Right lobe of liver (tissue), 4 donors: ENCODE measurements at regions not wholly inside any gene's neighbourhood (a gene's known extent, or its start where the extent isn't known, plus 50 kb on each side); places are given as distances from the start of the nearest gene placed in this dataset.

ENCODE experiments used
- POLR2A ChIP-seq: fragments of 450-650 bp; IDR thresholded peaks from one replicate; pipeline ENCODE4 v1.6.1; 2017; ENCODE audit warnings: antibody characterized with exemption, mild to moderate bottlenecking
- TF ChIP-seq, protein P1 (sequence below), 4 donors: fragments of 200-600 bp in 3 of 4; fragments of 450-650 bp in 1 of 4; IDR thresholded peaks; one replicate each; pipeline versions ENCODE4 v1.5.1 to v1.8.0; 2016 to 2022; ENCODE audit warnings: antibody characterized with exemption in 4 of 4, mild to moderate bottlenecking in 2 of 4
- donor health status: DM: no; HTN: no; CAD: no.
- donor health status: DM: no; HTN: no; CAD: no.
- donor health status: DM: no; HTN: yes; CAD: no.

DNA sequence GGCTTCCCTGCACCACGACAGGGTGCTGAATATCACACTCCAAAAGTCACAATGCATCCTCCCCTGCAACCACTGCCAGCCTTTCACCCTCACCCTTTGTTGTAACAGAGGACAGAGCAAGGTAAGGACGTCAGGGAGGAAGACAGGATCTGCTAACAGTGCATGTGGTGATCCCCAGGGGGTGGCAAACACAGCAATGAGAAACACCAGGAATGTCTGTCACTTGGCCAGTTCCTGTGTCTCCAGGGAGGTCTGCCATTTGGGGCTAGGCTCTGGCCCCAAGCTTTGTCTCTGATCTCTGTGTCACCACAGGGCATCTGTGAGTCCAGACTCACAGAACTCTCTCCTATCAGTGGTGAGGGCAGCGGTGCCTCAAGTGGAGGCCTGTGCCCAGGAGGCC, 54.3 kb upstream of the SLC24A5 start:
- no peak for TF ChIP-seq POLR2A
- TF ChIP-seq, protein P1, sequence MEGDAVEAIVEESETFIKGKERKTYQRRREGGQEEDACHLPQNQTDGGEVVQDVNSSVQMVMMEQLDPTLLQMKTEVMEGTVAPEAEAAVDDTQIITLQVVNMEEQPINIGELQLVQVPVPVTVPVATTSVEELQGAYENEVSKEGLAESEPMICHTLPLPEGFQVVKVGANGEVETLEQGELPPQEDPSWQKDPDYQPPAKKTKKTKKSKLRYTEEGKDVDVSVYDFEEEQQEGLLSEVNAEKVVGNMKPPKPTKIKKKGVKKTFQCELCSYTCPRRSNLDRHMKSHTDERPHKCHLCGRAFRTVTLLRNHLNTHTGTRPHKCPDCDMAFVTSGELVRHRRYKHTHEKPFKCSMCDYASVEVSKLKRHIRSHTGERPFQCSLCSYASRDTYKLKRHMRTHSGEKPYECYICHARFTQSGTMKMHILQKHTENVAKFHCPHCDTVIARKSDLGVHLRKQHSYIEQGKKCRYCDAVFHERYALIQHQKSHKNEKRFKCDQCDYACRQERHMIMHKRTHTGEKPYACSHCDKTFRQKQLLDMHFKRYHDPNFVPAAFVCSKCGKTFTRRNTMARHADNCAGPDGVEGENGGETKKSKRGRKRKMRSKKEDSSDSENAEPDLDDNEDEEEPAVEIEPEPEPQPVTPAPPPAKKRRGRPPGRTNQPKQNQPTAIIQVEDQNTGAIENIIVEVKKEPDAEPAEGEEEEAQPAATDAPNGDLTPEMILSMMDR (IDR thresholded peaks at IDR 0.05): no peak
